DOHH2 (cell line): ENCODE measurements at regions not wholly inside any gene's neighbourhood (a gene's known extent, or its start where the extent isn't known, plus 50 kb on each side); places are given as distances from the start of the nearest gene placed in this dataset.

Experiments used
- H3F3A ChIP-seq: fragments of 200-600 bp; sonication (generic), shearing (Covaris generic); 2 replicates; pipeline ENCODE4 v1.6.0; 2016; ENCODE audit warnings: antibody characterized with exemption, mild to moderate bottlenecking; ENCODE audit not compliant: control insufficient read depth, insufficient read depth
- H3K27ac ChIP-seq: fragments of 200-600 bp; sonication (generic); 2 replicates; pipeline ENCODE4 v1.5.1; 2014; ENCODE audit warnings: low read depth, mild to moderate bottlenecking, low read length, moderate library complexity
- H3K27me3 ChIP-seq: fragments of 200-600 bp; sonication (generic); 2 replicates; pipeline ENCODE4 v1.6.1; 2014; ENCODE audit warnings: mild to moderate bottlenecking, low read length, mixed read lengths; ENCODE audit not compliant: control insufficient read depth
- H3K36me3 ChIP-seq: fragments of 200-600 bp; sonication (generic); 2 replicates; pipeline ENCODE4 v1.6.1; 2014; ENCODE audit warnings: mild to moderate bottlenecking, low read length, moderate library complexity, mixed read lengths; ENCODE audit not compliant: control insufficient read depth
- H3K4me1 ChIP-seq: fragments of 200-600 bp; sonication (generic); 2 replicates; pipeline ENCODE4 v1.6.1; 2014; ENCODE audit warnings: mild to moderate bottlenecking, low read length, mixed read lengths; ENCODE audit not compliant: control insufficient read depth
- H3K4me2 ChIP-seq: fragments of 200-600 bp; sonication (generic); 2 replicates; pipeline ENCODE4 v1.6.0; 2014; ENCODE audit warnings: mild to moderate bottlenecking, low read length, moderate library complexity
- H3K4me3 ChIP-seq: fragments of 200-600 bp; sonication (generic); 2 replicates; pipeline ENCODE4 v1.5.1; 2014; ENCODE audit warnings: mild to moderate bottlenecking, low read length, mixed read lengths
- H3K79me2 ChIP-seq: fragments of 200-600 bp; sonication (generic); 2 replicates; pipeline ENCODE4 v1.6.1; 2014; ENCODE audit warnings: mild to moderate bottlenecking, low read length, mixed read lengths; ENCODE audit not compliant: control insufficient read depth
- H3K9me2 ChIP-seq: fragments of 200-600 bp; sonication (generic); replicated peaks from 2 replicates; pipeline ENCODE4 v1.6.1; 2014; ENCODE audit warnings: mild to moderate bottlenecking, low read length, mixed read lengths; ENCODE audit not compliant: control insufficient read depth
- H3K9me3 ChIP-seq: fragments of 200-600 bp; sonication (generic); 2 replicates; pipeline ENCODE4 v1.6.1; 2014; ENCODE audit warnings: antibody characterized with exemption, low read length, mixed read lengths; ENCODE audit not compliant: control insufficient read depth, insufficient read depth
- H4K20me1 ChIP-seq: fragments of 200-600 bp; sonication (generic); 2 replicates; pipeline ENCODE4 v1.6.0; 2014; ENCODE audit warnings: low read depth, mild to moderate bottlenecking, antibody characterized with exemption, low read length, moderate library complexity; ENCODE audit not compliant: control insufficient read depth, insufficient read depth
- CTCF ChIP-seq: fragments of 200-600 bp; sonication (generic); IDR thresholded peaks from one replicate; pipeline ENCODE4 v1.5.1; 2014; ENCODE audit warnings: antibody characterized with exemption, mild to moderate bottlenecking, low read depth, low read length; ENCODE audit not compliant: poor library complexity, severe bottlenecking
- EZH2phosphoT487 ChIP-seq: fragments of 200-600 bp; sonication (generic); IDR thresholded peaks from 2 replicates; pipeline ENCODE4 v1.6.1; 2017; ENCODE audit warnings: borderline replicate concordance, mild to moderate bottlenecking, antibody characterized with exemption, low read length, moderate library complexity, mixed read lengths

DNA sequence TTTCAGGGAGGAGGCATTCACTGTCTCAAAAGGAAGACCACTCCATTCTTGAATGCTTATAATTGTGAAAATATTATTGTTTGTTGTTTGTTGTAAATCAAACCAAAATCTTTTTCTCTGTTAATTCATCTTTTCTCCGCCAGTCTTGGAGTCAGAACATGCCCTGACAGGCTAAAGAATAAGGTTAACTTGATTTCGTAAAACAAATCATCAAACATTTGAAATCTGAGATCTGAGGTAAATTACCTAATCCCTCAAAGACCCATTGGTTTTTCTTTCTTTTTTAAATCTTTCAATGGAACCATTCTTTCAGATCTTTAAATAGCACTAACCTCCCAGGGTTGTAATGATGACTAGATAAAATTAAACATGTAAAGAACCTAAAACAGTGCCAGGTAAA, 430.1 kb upstream of the PTBP2 start:
- Histone ChIP-seq H3K27ac (no peak overlapping the region), H3K4me3 (no peak overlapping the region), H3K27me3 (no peaks in the 10 kb centered on the region), H4K20me1 (no peaks in the 10 kb centered on the region), H3K79me2 (no peaks in the 10 kb centered on the region), H3K9me2 (no peaks in the 10 kb centered on the region), H3K4me1 (no peaks in the 10 kb centered on the region), H3K4me2 (no peak overlapping the region), H3K36me3 (no peaks in the 10 kb centered on the region), H3F3A (no peaks in the 10 kb centered on the region), H3K9me3 (no peaks in the 10 kb centered on the region)
- no peak for TF ChIP-seq CTCF
- no peak for TF ChIP-seq EZH2phosphoT487

GRCh38 chr1:96292141-96292540, 429.4 kb upstream of the PTBP2 start:
- no peaks in the 10 kb centered on the region for H3K9me2 ChIP-seq
- no peaks in the 10 kb centered on the region for H3K27me3 ChIP-seq
- no peak overlapping the region for H3K27ac ChIP-seq
- H3K4me2 ChIP-seq, result no peak overlapping the region
- H3K4me3 ChIP-seq, result no peak overlapping the region
- TF ChIP-seq EZH2phosphoT487 (no peak), CTCF (no peak)
- no peaks in the 10 kb centered on the region for H3K9me3 ChIP-seq
- no peaks in the 10 kb centered on the region for H3K36me3 ChIP-seq
- H3K79me2 ChIP-seq, result no peaks in the 10 kb centered on the region
- H3F3A ChIP-seq, result no peaks in the 10 kb centered on the region
- no peaks in the 10 kb centered on the region for H4K20me1 ChIP-seq
- H3K4me1 ChIP-seq, result no peaks in the 10 kb centered on the region

GRCh38 chr1:96296991-96297390, 424.6 kb upstream of the PTBP2 start:
- Histone ChIP-seq H3K79me2 (no peaks in the 10 kb centered on the region), H3K9me3 (no peaks in the 10 kb centered on the region), H3K27me3 (no peaks in the 10 kb centered on the region), H3K9me2 (no peaks in the 10 kb centered on the region), H3K4me1 (no peaks in the 10 kb centered on the region), H4K20me1 (no peaks in the 10 kb centered on the region), H3F3A (no peaks in the 10 kb centered on the region), H3K36me3 (no peaks in the 10 kb centered on the region), H3K4me2 (no peak overlapping the region), H3K27ac (no peak overlapping the region), H3K4me3 (no peak overlapping the region)
- TF ChIP-seq EZH2phosphoT487 (no peak), CTCF (no peak)
